ENCODE measurements at regions not wholly inside any gene's neighbourhood (a gene's known extent, or its start where the extent isn't known, plus 50 kb on each side); places are given as distances from the start of the nearest gene placed in this dataset.

GRCh38 chr18:72100465-72101004 lies 443.6 kb downstream of the CBLN2 start:
- CTCF ChIA-PET = no interaction called here
- TF ChIP-seq CTCF (IDR thresholded peaks at IDR 0.05; ENCODE audit: insufficient read depth, low read length, missing control alignments) = no peak
- no peak for DNase-seq (ENCODE audit: low read depth, low spot score)
- POLR2A ChIA-PET = no interaction called here
- no peak overlapping the region for H3K4me3 ChIP-seq (ENCODE audit: low read depth, low read length)

- POLR2A ChIA-PET = no interaction called here
- no peak for TF ChIP-seq CTCF (IDR thresholded peaks at IDR 0.05; ENCODE audit: insufficient read depth, low read length, missing control alignments)
- CTCF ChIA-PET = no interaction called here
- H3K4me3 ChIP-seq (ENCODE audit: low read depth, low read length) = no peak overlapping the region
- DNase-seq (ENCODE audit: low read depth, low spot score) = no peak
These were observed 452.8 kb downstream of the CBLN2 start for GRCh38 chr18:72091369-72091768.

GRCh38 chr18:72089432-72089831 lies 454.7 kb downstream of the CBLN2 start:
- no peak for DNase-seq (ENCODE audit: low read depth, low spot score)
- no peak for TF ChIP-seq CTCF (IDR thresholded peaks at IDR 0.05; ENCODE audit: insufficient read depth, low read length, missing control alignments)
- CTCF ChIA-PET = no interaction called here
- H3K4me3 ChIP-seq (ENCODE audit: low read depth, low read length) = no peak overlapping the region
- POLR2A ChIA-PET = no interaction called here

- ChIA-PET POLR2A (no interaction called here), CTCF (no interaction called here)
- DNase-seq (ENCODE audit: low read depth, low spot score) = no peak
- H3K4me3 ChIP-seq (ENCODE audit: low read depth, low read length) = no peak overlapping the region
- no peak for TF ChIP-seq CTCF (IDR thresholded peaks at IDR 0.05; ENCODE audit: insufficient read depth, low read length, missing control alignments)
These were observed 457.7 kb downstream of the CBLN2 start for GRCh38 chr18:72086421-72086820.

GRCh38 chr18:72075040-72075439 lies 469.1 kb downstream of the CBLN2 start:
- POLR2A ChIA-PET = no interaction called here
- no peak for TF ChIP-seq CTCF (IDR thresholded peaks at IDR 0.05; ENCODE audit: insufficient read depth, low read length, missing control alignments)
- CTCF ChIA-PET = no interaction called here
- no peak overlapping the region for H3K4me3 ChIP-seq (ENCODE audit: low read depth, low read length)
- DNase-seq (ENCODE audit: low read depth, low spot score) = no peak

GRCh38 chr18:72063001-72063400 lies 481.1 kb downstream of the CBLN2 start:
- CTCF ChIA-PET = no interaction called here
- no peak for DNase-seq (ENCODE audit: low read depth, low spot score)
- H3K4me3 ChIP-seq (ENCODE audit: low read depth, low read length) = no peak overlapping the region
- TF ChIP-seq CTCF (IDR thresholded peaks at IDR 0.05; ENCODE audit: insufficient read depth, low read length, missing control alignments) = no peak
- POLR2A ChIA-PET = no interaction called here

Data from AG04449 (cell line).